GM12873 (cell line): ENCODE measurements at regions not wholly inside any gene's neighbourhood (a gene's known extent, or its start where the extent isn't known, plus 50 kb on each side); places are given as distances from the start of the nearest gene placed in this dataset.

Experiments
- CTCF ChIP-seq: IDR thresholded peaks from 2 replicates; pipeline ENCODE4 v1.5.1; 2012; ENCODE audit warnings: low read depth, mild to moderate bottlenecking, moderate library complexity, low read length, control low read depth; ENCODE audit not compliant: insufficient read depth; ENCODE audit errors: missing control alignments

- TF ChIP-seq CTCF = no peak
These were observed 164.7 kb upstream of the TBX3 start for GRCh38 chr12:114848666-114849065.

- no peak for TF ChIP-seq CTCF
These were observed 163.6 kb upstream of the TBX3 start for GRCh38 chr12:114847441-114848035.

GRCh38 chr12:114846771-114847170, 162.8 kb upstream of the TBX3 start:
- no peak for TF ChIP-seq CTCF

DNA sequence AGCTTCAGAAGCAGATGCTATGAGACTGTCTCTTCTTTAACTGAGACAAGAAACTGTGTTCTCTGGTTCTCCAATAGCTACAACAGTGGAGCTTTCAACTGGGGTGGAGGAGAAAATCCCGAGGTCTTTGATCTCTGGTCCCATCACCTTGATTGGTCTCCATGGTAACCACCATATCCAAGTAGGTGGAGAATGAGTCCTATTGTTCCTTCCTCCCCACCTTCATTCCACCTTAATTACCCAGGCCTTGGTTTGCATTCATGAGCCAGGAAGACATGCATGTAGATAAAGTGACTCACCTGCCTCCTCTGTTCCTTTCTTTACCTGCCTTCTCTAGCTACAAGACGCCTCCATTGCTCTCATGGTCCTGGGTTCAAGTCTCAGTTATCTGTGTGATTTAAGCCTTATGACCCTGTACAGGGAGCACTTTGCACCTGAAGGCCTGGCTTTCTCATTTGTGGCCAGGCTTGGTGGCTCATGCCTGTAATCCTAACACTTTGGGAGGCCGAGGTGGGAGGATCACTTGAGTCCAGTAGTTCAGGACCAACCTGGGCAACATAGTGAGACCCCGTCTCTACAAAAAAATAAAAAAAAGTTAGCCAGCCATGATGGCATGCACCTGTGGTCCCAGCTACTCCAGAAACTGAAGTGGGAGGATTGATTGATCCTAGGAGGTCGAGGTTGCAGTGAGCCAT, 157.7 kb upstream of the TBX3 start:
- TF ChIP-seq CTCF = no peak

GRCh38 chr12:114838480-114838879, 154.5 kb upstream of the TBX3 start:
- TF ChIP-seq CTCF = no peak

DNA sequence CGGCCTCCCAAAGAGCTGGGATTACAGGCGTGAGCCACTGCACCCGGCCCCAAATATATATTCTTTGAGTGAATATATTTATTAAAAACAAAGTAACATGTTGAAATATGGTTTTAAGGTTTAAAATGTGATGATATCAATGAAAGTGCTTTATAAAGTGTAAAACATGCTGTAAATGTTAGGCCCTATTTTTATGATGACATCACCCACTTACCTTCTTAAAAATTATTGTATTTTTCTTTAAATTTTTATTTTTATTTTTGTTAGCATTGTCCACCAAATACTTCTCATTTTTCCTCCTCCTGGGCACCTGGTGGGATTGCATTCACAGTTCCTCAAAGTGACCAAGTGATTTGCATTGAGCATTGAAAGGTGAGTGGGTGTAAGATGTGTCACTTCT, 152.6 kb upstream of the TBX3 start:
- TF ChIP-seq CTCF = no peak

DNA sequence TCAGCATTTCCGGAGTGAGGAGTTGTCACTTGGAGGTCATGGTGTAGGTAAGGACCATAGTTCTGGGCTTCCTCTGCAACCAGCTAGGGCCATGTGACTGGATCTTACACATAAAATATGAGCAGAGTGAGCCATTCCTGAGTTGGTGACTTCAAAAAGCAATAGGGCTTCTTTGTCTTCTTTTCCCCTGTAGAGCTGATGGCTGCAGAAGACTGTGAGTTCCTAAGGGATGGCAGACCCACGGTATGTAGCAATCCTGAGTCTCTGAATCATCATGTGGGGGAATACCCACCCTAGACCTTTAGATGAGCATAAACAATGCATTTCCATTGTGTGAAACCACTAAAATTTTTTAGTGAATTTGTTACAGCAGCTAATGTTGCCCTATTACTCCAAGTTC, 151.1 kb upstream of the TBX3 start:
- no peak for TF ChIP-seq CTCF

DNA sequence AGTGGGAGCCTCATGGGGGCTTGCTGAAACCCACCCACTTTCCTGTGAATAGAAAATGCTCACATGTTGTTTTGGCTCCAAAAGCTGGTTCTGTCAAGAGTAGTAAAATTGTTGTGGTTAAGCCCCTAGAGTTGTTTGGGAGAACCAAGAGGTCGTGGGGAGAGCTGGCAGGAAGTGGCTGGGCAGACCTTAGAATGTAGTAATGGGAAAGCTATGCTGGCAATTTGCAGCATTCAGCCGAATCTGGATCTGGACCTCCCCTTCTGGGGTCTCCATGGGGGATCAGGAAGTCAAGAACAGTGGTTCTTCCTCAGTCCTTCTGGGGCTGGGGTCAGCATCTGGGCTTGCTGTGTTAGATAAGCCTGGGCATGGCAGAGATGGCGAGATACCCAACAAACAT, 150.6 kb upstream of the TBX3 start:
- no peak for TF ChIP-seq CTCF
